Neural progenitor cell (in vitro differentiated cells): ENCODE measurements at regions not wholly inside any gene's neighbourhood (a gene's known extent, or its start where the extent isn't known, plus 50 kb on each side); places are given as distances from the start of the nearest gene placed in this dataset.

Source experiments
- DNase-seq: peaks from one replicate; pipeline ENCODE4 v3.0.0-alpha.2; 2016; ENCODE audit warnings: low spot score
- H2AFZ ChIP-seq: fragments of 200-600 bp; sonication (generic); replicated peaks from 2 replicates; pipeline ENCODE4 v1.6.1; 2016; ENCODE audit warnings: antibody characterized with exemption
- H3F3A ChIP-seq: fragments of 200-600 bp; sonication (generic); 2 replicates; pipeline ENCODE4 v1.6.1; 2016; ENCODE audit warnings: antibody characterized with exemption, low read depth
- H3K27ac ChIP-seq: fragments of 200-600 bp; sonication (generic); 2 replicates; pipeline ENCODE4 v1.5.1; 2016; ENCODE audit warnings: mild to moderate bottlenecking
- H3K27me3 ChIP-seq: fragments of 200-600 bp; sonication (generic); 2 replicates; pipeline ENCODE4 v1.6.1; 2016; ENCODE audit warnings: mild to moderate bottlenecking, moderate library complexity
- H3K36me3 ChIP-seq: fragments of 200-600 bp; sonication (generic); 2 replicates; pipeline ENCODE4 v1.5.1; 2016
- H3K4me1 ChIP-seq: fragments of 200-600 bp; sonication (generic); 2 replicates; pipeline ENCODE4 v1.6.1; 2016; ENCODE audit warnings: mixed run types
- H3K4me2 ChIP-seq: fragments of 200-600 bp; sonication (generic); 2 replicates; pipeline ENCODE4 v1.6.1; 2016
- H3K4me3 ChIP-seq: fragments of 200-600 bp; sonication (generic); 2 replicates; pipeline ENCODE4 v1.5.1; 2016
- H3K79me2 ChIP-seq: fragments of 200-600 bp; sonication (generic); 2 replicates; pipeline ENCODE4 v1.6.1; 2016; ENCODE audit warnings: low read depth
- H3K9ac ChIP-seq: fragments of 200-600 bp; sonication (generic); 2 replicates; pipeline ENCODE4 v1.6.1; 2016
- H3K9me3 ChIP-seq: fragments of 200-600 bp; sonication (generic); 2 replicates; pipeline ENCODE4 v1.5.1; 2016; ENCODE audit warnings: low read depth
- H4K20me1 ChIP-seq: fragments of 200-600 bp; sonication (generic); 2 replicates; pipeline ENCODE4 v1.6.1; 2016; ENCODE audit warnings: low read depth
- H3K27ac Mint-ChIP-seq: 3 replicates; pipeline ENCODE4 v1.8.0; 2021; ENCODE audit warnings: mixed read lengths
- H3K27me3 Mint-ChIP-seq: 2 replicates; pipeline ENCODE4 v1.8.0; 2022; ENCODE audit warnings: low read depth, mild to moderate bottlenecking, inconsistent platforms, moderate library complexity, mixed read lengths; ENCODE audit not compliant: insufficient read depth
- H3K36me3 Mint-ChIP-seq: 3 replicates; pipeline ENCODE4 v1.8.0; 2021; ENCODE audit warnings: mixed read lengths
- H3K4me1 Mint-ChIP-seq: 3 replicates; pipeline ENCODE4 v1.8.0; 2021; ENCODE audit warnings: mixed read lengths
- H3K4me3 Mint-ChIP-seq: 3 replicates; pipeline ENCODE4 v1.8.0; 2021; ENCODE audit warnings: mild to moderate bottlenecking, moderate library complexity, mixed read lengths
- H3K9me3 Mint-ChIP-seq: 3 replicates; pipeline ENCODE4 v1.8.0; 2020; ENCODE audit warnings: mixed read lengths
- EZH2 ChIP-seq: fragments of 200-600 bp; sonication (generic); IDR thresholded peaks from 2 replicates; pipeline ENCODE4 v1.6.1; 2017; ENCODE audit warnings: antibody characterized with exemption, mild to moderate bottlenecking, moderate library complexity
- EZH2phosphoT487 ChIP-seq: fragments of 200-600 bp; sonication (generic); IDR thresholded peaks from 2 replicates; pipeline ENCODE4 v1.6.1; 2017; ENCODE audit warnings: antibody characterized with exemption
- TF ChIP-seq, protein P1 (sequence below): fragments of 200-600 bp; sonication (generic); IDR thresholded peaks from 2 replicates; pipeline ENCODE4 v1.5.1; 2017; ENCODE audit warnings: antibody characterized with exemption, mild to moderate bottlenecking

DNA sequence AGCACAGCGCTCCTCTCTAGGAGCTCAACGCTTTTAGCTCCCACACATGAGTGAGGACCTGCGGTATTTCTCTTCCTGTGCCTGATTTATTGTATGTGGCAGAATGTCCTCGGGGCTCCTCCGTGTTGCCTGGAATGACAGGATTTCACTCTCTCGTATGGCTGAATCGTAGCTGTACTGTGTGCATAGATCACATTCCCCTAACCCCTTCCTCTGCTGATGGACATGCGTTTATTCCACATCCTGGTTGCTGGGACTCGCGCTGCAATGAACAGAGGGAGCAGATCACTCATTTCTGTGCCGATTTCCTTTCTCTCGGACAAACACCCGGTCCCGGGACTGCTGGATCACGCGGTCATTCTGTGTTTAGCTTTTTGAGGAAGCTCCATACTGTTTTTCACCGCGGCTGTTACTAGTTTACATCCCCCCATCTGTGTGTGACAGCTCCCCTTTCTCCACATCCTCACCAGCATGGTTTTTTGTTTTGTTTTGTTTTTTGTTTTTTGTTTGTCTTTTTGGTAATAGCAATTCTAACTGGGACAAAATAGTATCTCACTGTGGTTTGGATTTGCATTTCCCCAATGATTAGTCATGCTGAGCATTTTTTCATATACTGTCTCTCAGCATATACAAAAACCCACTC lies 76.3 kb downstream of the FOXL3 start:
- Mint-ChIP-seq H3K36me3 (no peaks in the 10 kb centered on the region), H3K27ac (no peak overlapping the region), H3K4me3 (no peak overlapping the region), H3K4me1 (peaks cover 24% of the 10 kb centered on the region), H3K27me3 (peaks cover 6% of the 10 kb centered on the region), H3K9me3 (peaks cover 2% of the 10 kb centered on the region)
- H3F3A ChIP-seq, result no peaks in the 10 kb centered on the region
- H3K36me3 ChIP-seq, result no peaks in the 10 kb centered on the region
- TF ChIP-seq, protein P1, sequence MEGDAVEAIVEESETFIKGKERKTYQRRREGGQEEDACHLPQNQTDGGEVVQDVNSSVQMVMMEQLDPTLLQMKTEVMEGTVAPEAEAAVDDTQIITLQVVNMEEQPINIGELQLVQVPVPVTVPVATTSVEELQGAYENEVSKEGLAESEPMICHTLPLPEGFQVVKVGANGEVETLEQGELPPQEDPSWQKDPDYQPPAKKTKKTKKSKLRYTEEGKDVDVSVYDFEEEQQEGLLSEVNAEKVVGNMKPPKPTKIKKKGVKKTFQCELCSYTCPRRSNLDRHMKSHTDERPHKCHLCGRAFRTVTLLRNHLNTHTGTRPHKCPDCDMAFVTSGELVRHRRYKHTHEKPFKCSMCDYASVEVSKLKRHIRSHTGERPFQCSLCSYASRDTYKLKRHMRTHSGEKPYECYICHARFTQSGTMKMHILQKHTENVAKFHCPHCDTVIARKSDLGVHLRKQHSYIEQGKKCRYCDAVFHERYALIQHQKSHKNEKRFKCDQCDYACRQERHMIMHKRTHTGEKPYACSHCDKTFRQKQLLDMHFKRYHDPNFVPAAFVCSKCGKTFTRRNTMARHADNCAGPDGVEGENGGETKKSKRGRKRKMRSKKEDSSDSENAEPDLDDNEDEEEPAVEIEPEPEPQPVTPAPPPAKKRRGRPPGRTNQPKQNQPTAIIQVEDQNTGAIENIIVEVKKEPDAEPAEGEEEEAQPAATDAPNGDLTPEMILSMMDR, result no peak
- TF ChIP-seq EZH2 (no peak), EZH2phosphoT487 (no peak)
- peaks cover 27% of the 10 kb centered on the region for H3K27me3 ChIP-seq
- peak overlapping the region; percentile 19 for H2AFZ ChIP-seq
- H3K9ac ChIP-seq, result no peak overlapping the region
- H3K4me3 ChIP-seq, result no peak overlapping the region
- no peak overlapping the region for H3K4me2 ChIP-seq
- no peaks in the 10 kb centered on the region for H3K9me3 ChIP-seq
- H3K79me2 ChIP-seq, result no peaks in the 10 kb centered on the region
- DNase-seq, result no peak
- no peak overlapping the region for H3K27ac ChIP-seq
- H3K4me1 ChIP-seq, result no peaks in the 10 kb centered on the region
- no peaks in the 10 kb centered on the region for H4K20me1 ChIP-seq

DNA sequence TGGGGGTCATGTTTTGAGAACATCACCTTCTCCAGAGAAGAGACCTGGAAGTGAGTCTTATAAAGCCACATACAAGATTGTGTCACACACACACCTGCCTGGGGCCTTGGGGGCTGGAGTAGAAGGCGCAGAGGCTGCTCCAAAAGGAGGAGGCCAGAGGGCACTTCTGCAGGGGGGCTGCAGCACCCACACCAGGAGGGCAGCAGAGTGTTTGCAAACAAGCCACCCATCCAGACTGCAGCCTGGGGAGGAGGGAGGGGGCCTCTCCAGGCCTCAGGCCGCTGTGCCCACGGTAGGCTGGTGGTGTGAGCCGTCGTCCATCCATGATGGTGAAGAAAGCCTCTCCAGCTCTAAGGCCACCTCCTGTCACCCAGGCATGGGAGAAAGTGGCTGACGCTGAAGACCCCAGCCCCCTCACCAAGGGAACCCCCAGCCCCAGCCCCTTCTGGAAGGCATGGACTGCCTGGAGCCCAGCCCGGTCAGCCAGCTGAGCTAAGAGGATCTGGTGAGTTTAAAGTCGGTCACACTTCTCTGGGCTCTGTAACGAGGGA lies 77.5 kb downstream of the FOXL3 start:
- Histone ChIP-seq H3K79me2 (no peaks in the 10 kb centered on the region), H3K9me3 (no peaks in the 10 kb centered on the region), H3K36me3 (no peaks in the 10 kb centered on the region), H3F3A (no peaks in the 10 kb centered on the region), H3K4me3 (no peak overlapping the region), H3K4me2 (no peak overlapping the region), H3K9ac (no peak overlapping the region), H3K27me3 (peaks cover 16% of the 10 kb centered on the region), H2AFZ (no peak overlapping the region), H3K4me1 (no peaks in the 10 kb centered on the region), H4K20me1 (no peaks in the 10 kb centered on the region), H3K27ac (no peak overlapping the region)
- Mint-ChIP-seq H3K27ac (no peak overlapping the region), H3K4me3 (no peak overlapping the region), H3K36me3 (no peaks in the 10 kb centered on the region), H3K27me3 (peaks cover 3% of the 10 kb centered on the region), H3K9me3 (no peaks in the 10 kb centered on the region), H3K4me1 (peaks cover 18% of the 10 kb centered on the region)
- TF ChIP-seq EZH2phosphoT487, result no peak
- no peak for TF ChIP-seq EZH2
- TF ChIP-seq, protein P1, result no peak
- no peak for DNase-seq

DNA sequence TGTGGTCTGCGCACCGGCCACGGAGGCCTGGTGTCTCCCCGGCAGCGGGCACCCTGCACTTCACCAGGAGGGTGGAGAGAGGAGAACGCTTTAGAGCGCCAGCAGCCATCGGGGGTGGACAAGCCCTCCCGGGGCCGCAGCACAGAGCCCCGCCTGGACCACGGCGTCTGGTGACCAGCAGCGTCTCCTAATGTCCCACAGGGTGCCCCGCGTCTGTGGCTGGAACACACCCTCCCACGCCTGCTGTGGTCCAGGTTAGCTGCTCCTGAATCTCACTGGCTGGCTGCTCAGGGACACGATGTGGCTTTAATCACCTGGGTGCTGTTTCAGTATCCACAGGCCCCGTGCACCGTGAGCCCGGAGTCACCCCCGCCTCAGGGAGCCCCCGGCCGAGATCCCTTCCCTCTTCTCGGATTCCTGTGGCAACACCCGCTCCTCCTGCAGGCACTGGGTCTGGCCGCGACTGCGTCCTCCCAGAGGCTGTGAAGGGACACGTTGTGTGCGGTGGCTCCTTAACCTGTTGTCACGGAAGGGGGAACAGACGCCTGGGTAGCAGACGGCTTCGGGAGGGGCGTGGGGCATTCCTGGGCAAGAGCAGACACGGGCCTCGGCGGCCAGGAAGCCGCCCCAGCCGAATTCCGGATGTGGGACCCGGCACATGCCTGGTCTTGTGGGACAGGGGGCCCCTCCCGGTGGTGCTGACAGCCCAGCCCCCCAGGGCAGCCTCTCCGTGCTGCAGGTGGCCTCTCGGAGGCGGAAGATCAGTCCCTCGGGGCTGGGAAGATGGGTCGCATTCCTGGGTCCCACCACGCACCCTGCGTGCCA lies 78.9 kb downstream of the FOXL3 start:
- Mint-ChIP-seq H3K27me3 (peaks cover 10% of the 10 kb centered on the region), H3K4me1 (peaks cover 28% of the 10 kb centered on the region), H3K36me3 (no peaks in the 10 kb centered on the region), H3K27ac (no peak overlapping the region), H3K4me3 (no peak overlapping the region), H3K9me3 (no peaks in the 10 kb centered on the region)
- Histone ChIP-seq H3K4me2 (no peak overlapping the region), H3K4me1 (peaks cover 14% of the 10 kb centered on the region), H3K9me3 (no peaks in the 10 kb centered on the region), H3K27me3 (peaks cover 1% of the 10 kb centered on the region), H2AFZ (no peak overlapping the region), H3K9ac (no peak overlapping the region), H3K4me3 (no peak overlapping the region), H3K36me3 (no peaks in the 10 kb centered on the region), H4K20me1 (no peaks in the 10 kb centered on the region), H3F3A (peaks cover 6% of the 10 kb centered on the region), H3K27ac (no peak overlapping the region), H3K79me2 (no peaks in the 10 kb centered on the region)
- TF ChIP-seq, protein P1, result no peak
- no peak for TF ChIP-seq EZH2
- no peak for TF ChIP-seq EZH2phosphoT487
- no peak for DNase-seq
